Left ventricle myocardium inferior (tissue), 1 donor: ENCODE measurements at regions not wholly inside any gene's neighbourhood (a gene's known extent, or its start where the extent isn't known, plus 50 kb on each side); places are given as distances from the start of the nearest gene placed in this dataset.

Experiments used
- DNase-seq: peaks from one replicate; pipeline ENCODE4 v3.0.0-alpha.2; 2020
- H3K27ac ChIP-seq: fragments of 200-600 bp; replicated peaks from 2 replicates; pipeline ENCODE4 v1.8.0; 2021
- H3K27me3 ChIP-seq: fragments of 200-600 bp; 2 replicates; pipeline ENCODE4 v1.8.0; 2021; ENCODE audit warnings: low read depth
- H3K36me3 ChIP-seq: fragments of 200-600 bp; 2 replicates; pipeline ENCODE4 v1.8.0; 2021
- H3K4me1 ChIP-seq: fragments of 200-600 bp; 2 replicates; pipeline ENCODE4 v1.8.0; 2021
- H3K4me3 ChIP-seq: fragments of 200-600 bp; 2 replicates; pipeline ENCODE4 v1.8.0; 2021; ENCODE audit warnings: mild to moderate bottlenecking, moderate library complexity
- H3K9me3 ChIP-seq: fragments of 200-600 bp; replicated peaks from 2 replicates; pipeline ENCODE4 v1.8.0; 2021
- intact Hi-C: fragments of 100-400 bp; cut with micrococcal nuclease; formaldehyde crosslinking; loops from one replicate; pipeline ENCODE4 v1.11.0; 2022
- TF ChIP-seq, protein P1 (sequence below): fragments of 200-600 bp; IDR thresholded peaks from 2 replicates; pipeline ENCODE4 v1.8.0; 2021; ENCODE audit warnings: antibody characterized with exemption, mild to moderate bottlenecking, borderline replicate concordance
- donor health status: DM: no; HTN: yes; CAD: no; lungs with severe emphysema.

DNA sequence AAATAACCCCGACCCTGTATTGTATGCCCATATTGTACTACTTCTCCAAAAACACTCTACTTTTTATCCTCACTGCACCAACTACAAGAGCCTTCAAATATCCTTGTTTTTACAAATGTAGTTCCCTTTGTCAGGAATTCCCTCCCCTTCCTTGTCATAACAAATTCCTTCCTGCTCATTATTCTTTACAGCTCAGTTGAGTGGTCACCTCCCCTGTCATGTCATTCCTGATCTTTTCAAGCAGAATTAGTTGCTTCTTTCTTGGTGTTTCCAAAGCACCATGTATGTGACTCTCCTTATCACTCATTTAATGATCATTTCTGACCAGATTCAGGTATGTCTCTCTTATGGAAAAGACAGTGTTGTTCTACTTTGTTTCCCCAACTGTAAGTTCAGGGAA, 194.2 kb upstream of the SMC2 start:
- Histone ChIP-seq H3K27me3 (no peaks in the 10 kb centered on the region), H3K36me3 (no peaks in the 10 kb centered on the region), H3K27ac (no peak overlapping the region), H3K4me1 (no peaks in the 10 kb centered on the region), H3K9me3 (no peaks in the 10 kb centered on the region), H3K4me3 (no peak overlapping the region)
- no peak for DNase-seq
- TF ChIP-seq, protein P1, sequence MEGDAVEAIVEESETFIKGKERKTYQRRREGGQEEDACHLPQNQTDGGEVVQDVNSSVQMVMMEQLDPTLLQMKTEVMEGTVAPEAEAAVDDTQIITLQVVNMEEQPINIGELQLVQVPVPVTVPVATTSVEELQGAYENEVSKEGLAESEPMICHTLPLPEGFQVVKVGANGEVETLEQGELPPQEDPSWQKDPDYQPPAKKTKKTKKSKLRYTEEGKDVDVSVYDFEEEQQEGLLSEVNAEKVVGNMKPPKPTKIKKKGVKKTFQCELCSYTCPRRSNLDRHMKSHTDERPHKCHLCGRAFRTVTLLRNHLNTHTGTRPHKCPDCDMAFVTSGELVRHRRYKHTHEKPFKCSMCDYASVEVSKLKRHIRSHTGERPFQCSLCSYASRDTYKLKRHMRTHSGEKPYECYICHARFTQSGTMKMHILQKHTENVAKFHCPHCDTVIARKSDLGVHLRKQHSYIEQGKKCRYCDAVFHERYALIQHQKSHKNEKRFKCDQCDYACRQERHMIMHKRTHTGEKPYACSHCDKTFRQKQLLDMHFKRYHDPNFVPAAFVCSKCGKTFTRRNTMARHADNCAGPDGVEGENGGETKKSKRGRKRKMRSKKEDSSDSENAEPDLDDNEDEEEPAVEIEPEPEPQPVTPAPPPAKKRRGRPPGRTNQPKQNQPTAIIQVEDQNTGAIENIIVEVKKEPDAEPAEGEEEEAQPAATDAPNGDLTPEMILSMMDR: no peak
- intact Hi-C loops: no loop called here

DNA sequence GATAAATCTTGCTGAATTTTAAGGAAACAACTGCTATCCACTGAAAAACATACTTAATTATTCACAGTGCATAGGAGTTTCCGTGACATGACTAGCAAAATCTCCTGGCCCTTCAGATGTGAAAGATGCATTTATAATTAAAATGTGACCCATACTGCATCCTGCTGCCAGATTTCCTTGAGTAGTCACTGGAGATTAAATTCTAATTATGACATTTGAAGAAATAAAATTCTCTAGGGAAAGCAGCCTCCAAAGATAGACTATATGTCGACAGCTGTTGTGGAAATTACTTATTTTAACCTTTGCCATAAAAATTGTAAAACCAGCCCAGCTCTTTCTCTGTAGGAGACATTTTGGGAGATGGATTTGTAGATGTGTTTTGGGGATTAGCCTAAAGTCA, 193.6 kb upstream of the SMC2 start:
- Histone ChIP-seq H3K9me3 (no peaks in the 10 kb centered on the region), H3K27me3 (no peaks in the 10 kb centered on the region), H3K4me1 (no peaks in the 10 kb centered on the region), H3K36me3 (no peaks in the 10 kb centered on the region), H3K4me3 (no peak overlapping the region), H3K27ac (no peak overlapping the region)
- TF ChIP-seq, protein P1: no peak
- DNase-seq: no peak
- intact Hi-C loops: no loop called here

DNA sequence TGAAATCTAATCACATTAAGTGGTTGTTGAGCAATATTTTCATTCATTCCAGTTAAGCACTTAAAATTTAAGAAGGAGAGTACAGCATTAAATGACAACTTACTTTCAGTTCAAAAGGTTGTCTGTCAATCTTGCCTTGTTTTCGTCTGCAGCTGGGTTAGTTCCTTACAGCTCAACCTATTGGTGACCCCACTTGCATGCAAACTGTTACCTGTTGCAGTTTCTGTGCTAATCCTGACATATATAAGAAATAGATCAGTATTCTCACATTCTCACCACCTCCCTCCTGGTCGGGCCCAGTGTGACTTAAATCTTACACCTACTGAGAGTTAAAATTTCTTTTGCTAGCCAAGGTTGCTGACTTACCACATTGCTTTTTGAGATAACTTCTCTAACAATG, 191.8 kb upstream of the SMC2 start:
- Histone ChIP-seq H3K4me3 (no peak overlapping the region), H3K27me3 (no peaks in the 10 kb centered on the region), H3K4me1 (no peaks in the 10 kb centered on the region), H3K9me3 (no peaks in the 10 kb centered on the region), H3K36me3 (no peaks in the 10 kb centered on the region), H3K27ac (no peak overlapping the region)
- intact Hi-C loops: no loop called here
- TF ChIP-seq, protein P1: no peak
- DNase-seq: no peak

DNA sequence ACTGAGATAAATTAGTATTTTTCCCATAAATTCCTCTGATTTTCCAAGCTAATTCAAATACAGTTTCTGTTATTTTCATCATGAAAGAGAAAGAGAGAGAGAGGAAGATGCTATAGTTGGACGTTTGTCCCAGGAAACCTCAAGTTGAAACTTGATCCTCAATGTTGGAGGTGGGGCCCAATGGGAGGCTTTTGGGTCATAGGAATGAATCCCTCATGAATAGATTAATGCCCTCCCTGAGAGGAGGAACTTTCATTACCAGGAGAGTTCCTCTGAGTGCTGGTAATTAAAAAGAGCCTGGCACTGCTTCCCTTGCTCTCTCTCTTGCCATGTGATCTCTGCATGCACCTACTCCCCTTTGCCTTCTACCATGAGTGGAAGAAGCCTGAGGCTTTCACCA, 189.9 kb upstream of the SMC2 start:
- Histone ChIP-seq H3K36me3 (no peaks in the 10 kb centered on the region), H3K4me1 (no peaks in the 10 kb centered on the region), H3K9me3 (no peaks in the 10 kb centered on the region), H3K4me3 (no peak overlapping the region), H3K27me3 (no peaks in the 10 kb centered on the region), H3K27ac (no peak overlapping the region)
- DNase-seq: no peak
- intact Hi-C loops: no loop called here
- TF ChIP-seq, protein P1: no peak

DNA sequence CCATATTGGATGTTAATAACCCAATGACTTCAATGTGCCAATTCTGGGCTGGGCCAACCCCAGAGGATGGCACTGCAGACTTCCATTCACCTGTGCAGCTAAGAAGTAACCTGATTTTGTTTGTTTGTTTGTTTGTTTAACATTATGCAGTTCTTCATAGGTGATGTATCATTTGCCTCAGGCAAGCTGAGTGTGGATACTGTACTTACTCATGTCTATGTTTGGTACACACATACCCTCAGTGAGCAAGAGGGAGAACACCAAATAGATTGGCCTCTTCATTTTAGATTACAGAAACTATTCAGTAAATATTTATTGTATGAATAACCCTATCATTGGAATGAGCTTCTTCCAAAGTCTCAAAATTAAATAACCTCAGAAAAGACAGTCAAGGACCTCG, 180.2 kb upstream of the SMC2 start:
- H3K4me3 ChIP-seq: no peak overlapping the region
- DNase-seq: no peak
- H3K27me3 ChIP-seq: no peaks in the 10 kb centered on the region
- intact Hi-C loops: no loop called here
- no peaks in the 10 kb centered on the region for H3K36me3 ChIP-seq
- H3K4me1 ChIP-seq: no peaks in the 10 kb centered on the region
- no peak overlapping the region for H3K27ac ChIP-seq
- H3K9me3 ChIP-seq: no peaks in the 10 kb centered on the region
- TF ChIP-seq, protein P1: no peak

DNA sequence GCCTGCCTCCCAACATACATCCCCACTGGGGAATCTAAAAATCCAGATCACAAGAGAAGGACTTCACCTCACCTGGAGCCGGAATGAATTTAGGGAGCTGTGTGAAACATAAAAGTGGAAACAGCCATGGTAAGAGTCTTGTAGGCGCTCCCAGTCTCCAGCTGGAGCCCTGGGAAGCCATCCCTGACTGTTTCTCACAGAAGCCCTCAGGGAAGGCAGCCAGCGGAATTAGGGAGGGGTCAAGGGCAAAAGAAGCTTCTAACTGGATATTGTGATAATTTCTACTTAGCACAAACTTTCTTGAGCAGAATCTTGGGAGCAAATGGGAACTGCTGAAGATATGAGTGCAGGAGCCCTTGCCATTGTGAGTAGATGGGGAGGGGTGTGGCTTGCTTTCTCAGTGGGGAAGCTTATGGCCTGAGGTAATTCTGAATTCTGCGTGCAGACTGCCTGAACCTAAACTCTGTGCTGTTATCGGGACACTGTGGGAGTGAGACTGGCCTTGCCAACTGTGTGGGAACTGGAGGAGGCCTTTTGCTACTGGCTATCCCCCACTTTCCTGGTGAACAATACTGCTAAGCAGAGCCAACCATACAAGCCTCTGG, 174.4 kb upstream of the SMC2 start:
- no peak overlapping the region for H3K4me3 ChIP-seq
- TF ChIP-seq, protein P1: no peak
- H3K9me3 ChIP-seq: no peaks in the 10 kb centered on the region
- H3K36me3 ChIP-seq: no peaks in the 10 kb centered on the region
- no peak for DNase-seq
- intact Hi-C loops: no loop called here
- H3K27ac ChIP-seq: no peak overlapping the region
- no peaks in the 10 kb centered on the region for H3K4me1 ChIP-seq
- no peaks in the 10 kb centered on the region for H3K27me3 ChIP-seq
